Epidermal melanocyte (primary cell): ENCODE measurements at regions not wholly inside any gene's neighbourhood (a gene's known extent, or its start where the extent isn't known, plus 50 kb on each side); places are given as distances from the start of the nearest gene placed in this dataset.
"Not testable (repeated sequence)": the region's sequence is repeated elsewhere in the genome, so short reads cannot be mapped to it uniquely, and the experiment has no call there.

Source experiments
- DNase-seq: peaks from one replicate; pipeline ENCODE4 v3.0.0; 2011; ENCODE audit warnings: low spot score; ENCODE audit not compliant: insufficient read length

GRCh38 chr1:229710746-229711145, 84.7 kb downstream of the URB2 start:
- no peak for DNase-seq

- no peak for DNase-seq
These were observed 88.3 kb downstream of the URB2 start for GRCh38 chr1:229714306-229714705.

DNA sequence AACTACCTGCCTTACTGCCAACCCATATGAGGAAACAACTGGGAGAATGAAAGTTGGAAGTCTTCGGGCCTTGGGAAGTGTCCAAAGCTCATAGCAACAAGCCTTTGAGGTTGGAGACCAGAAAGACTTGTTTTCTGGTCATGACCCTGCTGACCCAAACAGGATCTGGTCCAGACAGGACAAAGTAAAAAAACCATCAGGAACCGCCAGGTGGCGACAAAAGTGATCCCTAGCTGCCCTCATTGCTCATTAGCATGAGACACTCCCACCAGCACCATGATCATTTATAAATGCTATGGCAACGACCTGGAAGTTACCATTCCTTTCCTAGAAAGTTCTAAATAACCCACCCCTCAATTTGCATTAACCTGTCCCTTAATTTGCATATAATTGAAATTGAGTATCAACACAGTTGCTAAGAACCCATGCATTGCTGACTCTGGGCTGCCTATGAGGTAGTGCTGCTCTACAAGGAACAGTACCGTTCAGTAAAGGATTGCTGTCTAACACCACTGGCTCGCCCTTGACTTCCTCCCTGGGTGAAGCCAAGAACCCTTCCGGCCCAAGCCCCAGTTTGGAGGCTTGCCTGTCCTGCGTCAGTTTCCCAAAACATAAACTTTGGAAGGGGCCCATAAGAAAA, 89.0 kb downstream of the URB2 start:
- no peak for DNase-seq

- DNase-seq, result no peak
These were observed 90.0 kb downstream of the URB2 start for GRCh38 chr1:229716069-229716468.

DNA sequence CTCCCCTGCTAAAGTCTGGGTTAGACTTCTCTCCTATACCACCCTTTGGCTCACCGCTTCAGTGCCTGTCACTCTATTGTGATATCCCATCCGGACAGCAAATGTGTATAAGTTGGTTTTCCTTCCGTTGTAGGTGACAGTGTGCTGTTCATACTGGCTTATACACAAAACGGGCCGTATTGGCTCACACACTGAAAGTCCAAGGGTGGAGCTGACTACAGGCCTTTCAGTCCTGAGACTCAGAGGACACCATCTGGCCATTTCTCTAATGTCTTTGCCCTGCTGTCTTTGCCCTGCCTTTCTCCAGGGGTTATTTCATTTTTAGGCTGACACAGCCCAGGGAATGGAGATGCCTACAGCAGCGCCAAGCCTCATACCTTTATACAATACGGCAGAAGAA, 90.7 kb downstream of the URB2 start:
- DNase-seq, result no peak

GRCh38 chr1:229717786-229718576, 91.9 kb downstream of the URB2 start:
- DNase-seq, result no peak

DNA sequence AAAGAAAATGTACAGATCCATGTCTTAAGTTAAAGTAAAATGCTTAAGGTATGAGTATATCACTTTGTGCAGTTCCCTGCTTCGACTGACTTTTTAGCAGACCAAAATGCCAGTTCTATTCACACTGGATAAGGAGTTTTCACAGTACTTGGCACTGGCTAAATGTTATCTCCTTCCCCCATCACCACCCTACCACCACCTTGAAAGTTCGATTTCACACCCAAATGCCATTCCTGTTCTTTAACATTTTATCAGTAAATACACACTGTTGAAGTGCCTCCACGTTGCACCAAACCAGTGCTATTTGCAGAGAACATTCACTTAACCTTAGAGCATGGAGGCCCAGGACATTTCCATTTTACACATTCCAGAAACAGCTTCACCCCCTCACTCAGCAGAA, 100.0 kb downstream of the URB2 start:
- no peak for DNase-seq

DNA sequence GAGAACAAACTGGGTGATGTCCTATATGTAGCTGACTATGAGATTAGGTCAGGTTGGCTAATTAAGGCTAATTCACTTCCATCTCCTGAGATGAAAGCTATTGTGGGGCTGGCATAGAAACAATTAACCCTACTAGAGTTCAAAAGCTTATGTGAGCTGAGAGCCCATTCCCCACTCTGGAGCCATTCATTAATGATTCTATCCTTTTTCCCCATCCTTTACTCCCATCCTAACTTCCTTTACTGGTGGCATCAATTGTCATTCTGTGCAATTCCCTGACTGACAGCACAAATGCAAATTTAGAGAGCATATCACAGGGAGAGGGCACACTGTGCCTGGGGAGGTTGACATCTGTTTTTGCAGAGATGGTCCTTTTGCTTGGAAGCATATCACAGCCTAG, 103.9 kb downstream of the URB2 start:
- no peak for DNase-seq

DNA sequence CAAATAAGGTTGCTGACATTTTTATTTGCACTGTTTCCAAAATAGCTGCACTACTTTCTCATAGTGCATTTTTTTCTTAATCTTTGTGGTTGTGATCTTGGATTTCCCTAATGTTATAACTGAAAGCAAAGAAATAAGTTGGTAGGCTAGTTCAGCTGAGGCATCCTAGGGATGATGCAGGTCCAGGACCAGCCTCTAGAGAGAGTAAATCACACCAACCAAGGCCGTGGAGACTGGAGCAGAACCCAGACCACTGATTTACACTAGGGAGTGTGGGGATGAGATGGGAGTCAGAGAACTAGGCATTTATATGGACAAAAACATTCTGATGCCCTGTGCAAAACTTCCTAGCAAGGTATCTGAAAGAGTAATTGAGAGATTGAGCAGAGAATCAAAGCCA, 104.5 kb downstream of the URB2 start:
- DNase-seq, result no peak

GRCh38 chr1:229732061-229732460, 106.0 kb downstream of the URB2 start:
- DNase-seq, result no peak

- DNase-seq, result no peak
These were observed 110.3 kb downstream of the URB2 start for GRCh38 chr1:229736376-229736775.

GRCh38 chr1:229742614-229743013, 116.6 kb downstream of the URB2 start:
- not testable (repeated sequence) for DNase-seq

DNA sequence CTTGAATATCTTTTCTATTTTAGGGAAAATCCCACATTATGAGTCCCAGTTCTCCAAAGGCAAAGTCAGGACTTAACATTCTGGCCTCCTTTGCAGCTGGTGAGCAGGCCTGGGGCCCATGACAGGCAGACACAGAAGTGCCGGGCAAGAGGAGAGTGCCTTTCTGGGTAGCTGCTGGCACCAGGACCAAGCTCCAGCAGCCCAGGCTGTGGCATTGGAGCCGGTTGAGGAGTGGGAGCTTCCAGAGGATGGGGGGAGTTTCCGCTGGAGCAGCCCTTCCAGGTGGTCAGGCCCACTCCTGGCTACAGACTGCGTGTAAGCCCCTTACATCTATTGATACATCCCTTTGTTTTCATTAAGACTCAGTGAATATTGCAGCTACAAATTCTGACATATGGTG, 123.9 kb downstream of the URB2 start:
- no peak for DNase-seq

DNA sequence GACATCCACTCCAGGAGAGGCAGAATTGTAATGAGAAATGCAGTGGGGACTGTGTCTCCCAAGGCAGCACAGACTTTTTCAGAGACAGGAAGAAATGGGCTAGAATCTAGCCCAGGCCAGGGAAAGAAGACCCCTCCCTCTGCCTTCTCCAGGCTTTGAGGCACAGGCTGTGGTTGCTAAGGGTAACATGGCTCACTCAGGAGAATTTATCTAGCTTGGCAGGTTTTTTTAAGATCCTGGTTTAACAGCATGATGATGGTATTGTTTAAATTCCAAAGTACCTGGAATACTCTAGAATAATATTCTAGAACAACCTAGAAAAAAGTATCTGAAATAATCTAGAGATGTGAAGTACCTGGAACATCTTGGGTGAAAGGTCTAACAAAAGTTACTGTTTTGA, 125.6 kb downstream of the URB2 start:
- no peak for DNase-seq

- no peak for DNase-seq
These were observed 126.6 kb downstream of the URB2 start for GRCh38 chr1:229752679-229753078.

DNA sequence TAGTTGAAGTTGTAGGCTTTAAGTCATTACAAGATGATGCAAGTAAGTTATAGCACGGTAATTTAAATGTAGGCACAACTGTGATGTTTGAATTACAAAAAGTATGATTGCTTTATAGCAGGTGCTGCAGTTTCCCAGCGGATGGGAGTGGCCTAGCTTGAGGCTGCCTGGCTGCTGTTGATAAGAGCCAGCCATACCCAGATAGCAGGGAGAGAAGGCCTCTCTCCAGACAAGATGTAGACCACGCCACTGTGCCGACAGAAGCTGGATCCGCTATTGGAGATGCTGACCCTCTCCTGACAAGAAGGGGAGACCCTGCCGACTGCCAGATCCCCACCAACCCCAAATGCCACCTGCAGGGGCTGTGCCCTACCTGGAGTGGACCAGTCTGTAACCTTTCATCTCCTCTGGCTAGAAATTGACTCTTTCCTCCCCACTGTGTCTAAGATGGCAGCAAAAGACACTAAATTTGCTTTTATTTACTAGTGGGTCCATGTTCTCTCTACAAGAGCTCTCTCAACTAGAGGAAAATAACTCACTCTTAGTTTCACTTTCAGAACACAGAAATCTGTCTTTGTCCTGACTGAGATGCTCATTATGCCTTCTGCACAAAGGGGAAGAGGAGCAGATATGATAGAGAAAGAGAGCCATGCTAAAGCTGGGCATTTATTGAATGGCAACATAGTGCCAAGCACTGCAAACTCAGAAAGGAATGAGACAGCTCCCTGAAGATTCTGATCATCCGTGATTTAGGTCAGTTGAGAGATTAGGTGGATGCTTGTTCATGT, 127.9 kb downstream of the URB2 start:
- DNase-seq, result no peak

- peak; percentile 30 for DNase-seq
These were observed 130.6 kb downstream of the URB2 start for GRCh38 chr1:229756666-229757065.

DNA sequence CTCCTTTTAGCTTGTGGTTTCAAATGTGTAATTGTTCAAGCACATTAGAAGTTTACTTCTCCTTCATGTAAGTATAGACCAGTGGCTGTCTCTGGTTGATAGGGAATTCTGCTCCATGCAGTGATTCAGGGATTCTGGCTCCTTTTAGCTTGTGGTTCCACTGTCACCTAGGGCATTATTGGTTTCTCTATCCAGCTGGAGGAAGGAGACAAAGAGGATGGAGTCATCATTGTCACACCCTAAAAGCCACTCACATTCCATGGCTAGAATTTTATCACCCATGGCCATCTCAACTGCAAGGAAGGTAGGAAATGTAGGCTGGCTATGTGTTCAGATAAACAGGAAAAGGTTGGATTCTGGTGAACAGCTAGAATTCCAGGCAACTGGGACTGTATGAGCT, 131.2 kb downstream of the URB2 start:
- DNase-seq, result no peak

DNA sequence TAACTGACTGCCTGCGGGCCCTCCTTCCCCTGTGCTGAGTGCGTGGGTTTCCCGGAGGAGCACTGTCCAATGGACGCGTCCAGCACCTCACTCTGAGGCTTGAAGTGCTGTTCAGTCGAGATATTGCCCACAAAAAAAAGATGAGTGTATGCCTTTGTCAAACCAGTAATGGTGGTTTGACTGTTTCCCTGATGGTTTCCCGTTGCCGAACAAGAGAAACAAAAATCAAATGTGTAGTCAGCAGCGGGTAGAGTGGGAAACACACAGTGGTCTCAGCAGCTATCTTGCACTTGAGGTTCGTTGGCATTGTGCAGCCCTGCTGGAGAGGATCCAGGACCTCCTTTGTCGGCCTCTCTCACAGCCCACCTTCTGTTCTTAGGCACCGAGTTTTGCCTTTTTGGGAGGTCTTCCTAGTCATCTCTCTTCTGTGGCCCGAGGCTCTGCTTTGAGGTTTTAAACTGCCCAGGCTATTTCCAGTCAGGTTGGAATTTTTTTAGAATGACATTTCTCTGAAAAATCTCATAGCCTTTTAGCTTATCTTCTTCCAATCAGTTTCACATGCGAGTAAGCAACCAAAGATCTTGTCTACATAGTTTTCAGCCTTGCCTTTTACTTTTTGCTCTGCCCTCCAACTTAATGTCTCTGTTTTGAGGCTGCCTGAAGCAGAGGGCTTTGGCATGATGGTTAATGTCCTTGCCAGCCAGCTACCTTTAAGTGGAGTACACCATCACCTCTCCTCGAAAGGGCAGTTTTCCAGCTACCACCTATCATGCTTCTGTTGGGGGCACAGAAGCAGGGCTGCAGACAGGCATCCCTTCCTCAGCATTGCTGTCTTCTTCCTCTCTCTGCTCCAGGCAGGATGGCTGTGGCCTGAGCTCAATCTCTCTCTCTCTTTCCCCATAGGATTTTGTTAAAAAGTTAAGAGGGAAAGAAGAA, 132.3 kb downstream of the URB2 start:
- no peak for DNase-seq

GRCh38 chr1:229759037-229759435, 133.0 kb downstream of the URB2 start:
- DNase-seq, result no peak

- no peak for DNase-seq
These were observed 133.5 kb downstream of the URB2 start for GRCh38 chr1:229759586-229759985.
